Aorta (tissue), 5 donors: ENCODE measurements at regions not wholly inside any gene's neighbourhood (a gene's known extent, or its start where the extent isn't known, plus 50 kb on each side); places are given as distances from the start of the nearest gene placed in this dataset.
"Not testable (repeated sequence)": the region's sequence is repeated elsewhere in the genome, so short reads cannot be mapped to it uniquely, and the experiment has no call there.

Experiments
- ATAC-seq: fragments of 200-7000 bp; cut with Tn5 transposase; one replicate; pipeline ENCODE4 v1.9.1; 2022; ENCODE audit warnings: moderate library complexity; ENCODE audit not compliant: low FRiP score
- DNase-seq, 2 donors: peaks; one replicate each; pipeline ENCODE4 v3.0.0-alpha.2; 2020
- H3K27ac ChIP-seq, 2 donors: one replicate each; pipeline ENCODE4 v1.5.1; 2013; ENCODE audit warnings: low read length in 2 of 2, mild to moderate bottlenecking in 2 of 2, moderate library complexity in 2 of 2, control low read depth in 1 of 2, inconsistent platforms in 1 of 2, low read depth in 1 of 2
- H3K27me3 ChIP-seq, 2 donors: one replicate each; pipeline ENCODE4 v1.6.1; 2013; ENCODE audit warnings: control low read depth in 1 of 2, low read length in 1 of 2, mild to moderate bottlenecking in 1 of 2, moderate library complexity in 1 of 2; ENCODE audit not compliant: insufficient read depth in 2 of 2, control insufficient read depth in 1 of 2
- H3K36me3 ChIP-seq, 2 donors: one replicate each; pipeline ENCODE4 v1.6.1; 2013; ENCODE audit warnings: control low read depth in 1 of 2, low read length in 1 of 2, mild to moderate bottlenecking in 1 of 2; ENCODE audit not compliant: insufficient read depth in 2 of 2, control insufficient read depth in 1 of 2
- H3K4me1 ChIP-seq, 2 donors: one replicate each; pipeline ENCODE4 v1.6.1; 2013; ENCODE audit warnings: low read length in 2 of 2, control low read depth in 1 of 2, mild to moderate bottlenecking in 1 of 2, moderate library complexity in 1 of 2; ENCODE audit not compliant: insufficient read depth in 2 of 2, control insufficient read depth in 1 of 2
- H3K4me3 ChIP-seq, 2 donors: one replicate each; pipeline ENCODE4 v1.5.1; 2013; ENCODE audit warnings: low read length in 2 of 2, control low read depth in 1 of 2, mild to moderate bottlenecking in 1 of 2
- H3K9me3 ChIP-seq: one replicate; pipeline ENCODE4 v1.6.1; 2013; ENCODE audit warnings: mild to moderate bottlenecking, low read length; ENCODE audit not compliant: control insufficient read depth
- WGBS, 2 donors: extraction: QIAGEN DNeasy Blood & Tissue Kit; methylation state at CpG; one replicate each; pipeline ENCODE4 v1.1.7; 2013; 5-methylcytosine and 5-hydroxymethylcytosine counted together
- intact Hi-C, 2 donors: fragments of 100-400 bp; cut with DNase I; formaldehyde crosslinking; loops; one replicate each; pipeline versions ENCODE4 v1.14.2 to v1.15.0; 2022
- donor health status: healthy with polysubstance abuse.
- donor health status: Bipolar disorder and iron deficiency.
- donor health status: DM: no; HTN: no; CAD: no.
- donor health status: DM: no; HTN: no; CAD: no.
- donor health status: DM: yes; HTN: yes; CAD: no.

DNA sequence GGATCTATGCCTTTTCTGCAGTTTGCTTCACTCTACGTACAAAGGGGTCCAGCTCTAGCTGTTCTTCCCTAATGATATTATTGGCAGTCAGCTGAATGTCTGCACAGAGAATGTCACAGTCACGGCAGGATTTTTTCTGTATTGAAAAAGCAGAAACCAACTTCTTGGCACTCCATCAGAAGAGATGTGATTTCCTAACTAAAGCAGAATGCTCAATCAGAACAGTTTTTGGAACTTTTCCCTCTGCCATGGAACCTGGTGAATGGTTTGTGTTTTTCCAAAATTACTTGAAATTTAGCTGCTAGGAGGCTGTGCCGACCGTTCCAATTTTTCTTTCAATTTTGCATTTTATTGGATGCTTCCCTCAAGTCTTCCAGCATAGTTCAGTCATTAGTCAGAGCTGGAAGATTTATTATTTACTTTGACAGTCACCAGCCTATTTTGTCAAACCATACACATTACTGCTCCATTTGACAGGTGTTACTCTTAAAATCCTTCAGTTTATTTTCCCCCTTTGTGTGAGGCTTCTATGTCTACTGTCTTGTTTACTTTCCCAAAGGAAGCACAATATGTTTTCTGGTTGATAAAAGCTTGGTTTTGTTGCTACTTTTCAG lies 259.6 kb upstream of the EPHA7 start:
- H3K4me3 ChIP-seq = no peak overlapping the region
- 12 to 15% methylated on average over 4 of the region's 4 CpGs for WGBS, 2 donors
- intact Hi-C loops = no loop called here
- no peaks in the 10 kb centered on the region for H3K27me3 ChIP-seq
- H3K36me3 ChIP-seq = no peaks in the 10 kb centered on the region
- H3K4me1 ChIP-seq = no peaks in the 10 kb centered on the region
- no peaks in the 10 kb centered on the region for H3K9me3 ChIP-seq
- DNase-seq = no peak
- H3K27ac ChIP-seq = no peak overlapping the region
- ATAC-seq = no peak

DNA sequence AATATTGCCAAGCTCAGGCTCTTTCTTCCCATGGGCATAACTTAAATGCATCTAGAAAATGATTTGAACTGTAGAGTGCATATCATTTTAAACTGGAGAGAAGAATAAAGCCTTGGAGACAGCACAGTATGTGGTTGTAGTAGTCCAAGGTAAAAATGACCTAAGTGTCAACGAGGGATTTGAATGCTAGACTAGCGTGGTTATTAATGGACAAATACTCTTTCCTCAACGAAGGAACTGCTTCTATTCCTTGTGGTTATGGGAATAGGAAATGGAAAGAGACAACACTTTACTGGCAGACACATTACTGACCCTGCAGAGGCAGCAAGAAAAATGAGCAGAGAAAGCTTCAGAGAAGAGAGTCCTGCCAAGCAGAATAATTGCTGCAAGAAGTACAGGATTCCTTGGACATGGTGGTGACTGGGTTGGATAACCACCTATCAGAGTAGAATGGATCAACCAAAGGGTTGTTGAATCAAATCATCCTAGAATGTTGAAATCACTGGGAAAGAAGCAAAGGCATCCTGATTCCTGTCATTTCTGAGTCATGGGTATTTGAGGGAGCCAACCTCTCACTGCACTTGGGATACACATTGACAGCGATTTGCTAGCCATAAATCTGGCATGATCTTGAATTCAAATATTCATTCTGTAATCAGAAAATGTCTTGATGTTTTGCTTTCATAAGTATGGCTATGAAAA lies 258.1 kb upstream of the EPHA7 start:
- no peaks in the 10 kb centered on the region for H3K4me1 ChIP-seq
- no peak overlapping the region for H3K4me3 ChIP-seq
- ATAC-seq (no peak), DNase-seq (no peak)
- WGBS, 2 donors = 28 to 42% methylated on average over 4 of the region's 4 CpGs
- no peaks in the 10 kb centered on the region for H3K36me3 ChIP-seq
- no peaks in the 10 kb centered on the region for H3K27me3 ChIP-seq
- no peak overlapping the region for H3K27ac ChIP-seq
- intact Hi-C loops = no loop called here
- no peaks in the 10 kb centered on the region for H3K9me3 ChIP-seq

DNA sequence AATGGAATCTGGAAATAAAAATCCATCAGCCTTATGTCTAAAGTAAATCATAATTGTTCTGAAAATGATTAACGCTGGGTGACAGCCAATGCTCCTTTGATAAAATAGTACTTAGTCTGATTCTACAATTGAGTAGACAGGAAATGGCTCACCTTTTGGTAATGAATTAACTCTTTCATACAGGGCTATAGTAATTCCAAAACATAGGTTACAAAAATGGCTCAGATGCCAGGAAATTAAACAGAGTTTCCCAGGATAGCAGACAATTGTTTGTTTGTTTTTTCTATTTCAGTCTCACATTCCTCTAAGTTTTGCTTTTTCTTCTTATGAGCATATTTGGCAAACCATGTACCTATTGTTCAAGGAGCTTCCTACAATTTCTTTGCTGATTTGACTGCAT lies 257.2 kb upstream of the EPHA7 start:
- 33 to 48% methylated on average over 1 of the region's 1 CpG for WGBS, 2 donors

DNA sequence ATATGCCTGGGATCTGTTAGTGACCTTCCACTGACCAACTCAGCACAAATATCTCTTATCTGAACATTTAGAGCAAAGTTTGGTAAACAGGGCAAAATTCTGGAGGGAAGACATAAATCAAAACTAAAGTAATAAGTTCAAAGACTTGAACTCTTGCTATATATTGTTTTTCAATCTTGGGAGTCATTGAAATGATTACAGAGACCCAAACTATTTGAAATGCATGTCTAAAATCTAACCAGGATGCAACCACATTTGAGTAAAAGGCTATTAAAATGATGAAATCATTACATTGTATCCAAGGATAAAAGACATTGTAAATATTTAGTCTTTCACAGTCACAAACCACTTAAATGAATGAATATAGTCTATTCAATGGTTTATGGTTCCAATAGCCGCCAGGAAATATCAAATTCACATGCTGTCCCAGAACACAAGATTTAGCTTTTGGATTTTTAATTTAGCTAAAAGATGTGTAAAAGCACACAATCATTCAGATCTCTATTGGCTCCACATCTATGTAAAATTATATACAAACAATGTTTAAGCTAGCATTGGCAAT lies 256.6 kb upstream of the EPHA7 start:
- Histone ChIP-seq H3K27ac (no peak overlapping the region), H3K27me3 (no peaks in the 10 kb centered on the region), H3K4me1 (no peaks in the 10 kb centered on the region), H3K36me3 (no peaks in the 10 kb centered on the region), H3K4me3 (no peak overlapping the region), H3K9me3 (no peaks in the 10 kb centered on the region)
- ATAC-seq (no peak), DNase-seq (no peak)
- WGBS, 2 donors = 79 to 94% methylated on average over 1 of the region's 1 CpG
- intact Hi-C loops = no loop called here

More for the DNA sequence above, 257.2 kb upstream of the EPHA7 start:
- no peak overlapping the region for H3K27ac ChIP-seq
- ATAC-seq = no peak
- no peak overlapping the region for H3K4me3 ChIP-seq
- no peaks in the 10 kb centered on the region for H3K9me3 ChIP-seq
- H3K4me1 ChIP-seq = no peaks in the 10 kb centered on the region
- H3K36me3 ChIP-seq = no peaks in the 10 kb centered on the region
- DNase-seq = no peak
- intact Hi-C loops = no loop called here
- no peaks in the 10 kb centered on the region for H3K27me3 ChIP-seq

DNA sequence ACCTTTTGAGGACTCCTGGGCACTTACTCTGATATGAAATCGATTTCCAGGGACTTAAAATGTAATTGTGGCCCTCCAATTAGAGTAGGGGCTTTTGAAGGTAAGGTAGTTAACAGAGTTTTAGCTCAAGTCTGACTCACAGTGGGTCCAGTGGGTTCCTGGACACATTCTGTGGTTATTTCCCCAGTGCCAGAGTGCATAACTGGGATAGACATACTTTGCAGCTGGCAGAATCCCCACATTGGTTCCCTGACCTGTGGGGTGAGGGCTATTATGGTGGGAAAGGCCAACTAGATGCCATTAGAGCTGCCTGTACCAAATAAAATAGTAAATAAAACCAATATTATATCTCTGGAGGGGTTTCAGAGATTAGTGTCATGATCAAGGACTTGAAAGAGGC lies 243.8 kb upstream of the EPHA7 start:
- no peaks in the 10 kb centered on the region for H3K9me3 ChIP-seq
- intact Hi-C loops = no loop called here
- ATAC-seq (no peak), DNase-seq (no peak)
- no peaks in the 10 kb centered on the region for H3K27me3 ChIP-seq
- no peaks in the 10 kb centered on the region for H3K36me3 ChIP-seq
- H3K4me3 ChIP-seq = no peak overlapping the region
- WGBS, 2 donors = 66 to 67% methylated on average over 1 of the region's 1 CpG
- H3K27ac ChIP-seq = no peak overlapping the region
- H3K4me1 ChIP-seq = no peaks in the 10 kb centered on the region

DNA sequence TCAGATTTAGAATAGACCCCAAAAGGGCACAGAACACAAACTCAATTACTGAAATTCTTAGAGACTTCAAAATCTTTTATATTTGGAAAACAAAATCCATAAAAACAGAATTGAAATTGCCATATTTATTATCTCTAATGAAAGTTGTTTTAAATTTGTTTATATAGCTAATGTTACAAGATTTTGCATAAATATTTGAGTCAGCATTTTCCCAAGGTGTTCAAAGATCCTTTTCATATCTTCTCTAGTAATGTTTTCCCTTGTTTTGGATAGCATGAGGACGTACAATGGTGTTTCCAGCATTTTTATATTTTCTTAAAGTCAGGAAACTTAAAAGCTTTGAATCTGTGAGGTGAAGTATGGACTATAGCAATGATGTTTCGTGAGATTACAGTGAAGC lies 235.2 kb upstream of the EPHA7 start:
- no peak for ATAC-seq
- no peak for DNase-seq
- Histone ChIP-seq H3K36me3 (no peaks in the 10 kb centered on the region), H3K4me1 (no peaks in the 10 kb centered on the region), H3K27me3 (no peaks in the 10 kb centered on the region), H3K9me3 (no peaks in the 10 kb centered on the region), H3K27ac (no peak overlapping the region), H3K4me3 (no peak overlapping the region)
- 79 to 81% methylated on average over 2 of the region's 2 CpGs for WGBS, 2 donors
- intact Hi-C loops = no loop called here

DNA sequence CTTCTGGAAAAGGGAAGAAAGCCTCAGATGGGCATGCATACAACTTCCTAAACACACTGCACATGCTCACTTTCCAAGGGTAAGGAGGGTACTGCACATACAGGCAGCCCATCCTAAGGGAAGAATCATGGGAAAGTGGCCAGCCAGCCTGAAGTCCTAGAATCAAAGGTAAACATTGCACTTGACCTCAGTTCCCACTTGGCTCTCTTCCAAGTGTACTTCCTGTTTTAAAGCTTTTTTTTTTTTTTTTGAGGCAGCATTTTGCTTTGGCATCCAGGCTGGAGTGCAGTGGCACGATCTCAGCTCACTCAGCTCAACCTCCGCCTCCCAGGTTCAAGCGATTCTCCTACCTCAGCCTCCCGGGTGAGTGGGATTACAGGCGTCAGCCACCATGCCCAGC lies 225.3 kb upstream of the EPHA7 start:
- no peak for DNase-seq
- no peak for ATAC-seq
- no peak overlapping the region for H3K27ac ChIP-seq
- H3K4me3 ChIP-seq = no peak overlapping the region
- intact Hi-C loops = no loop called here
- H3K9me3 ChIP-seq = no peaks in the 10 kb centered on the region
- no peaks in the 10 kb centered on the region for H3K36me3 ChIP-seq
- H3K4me1 ChIP-seq = no peaks in the 10 kb centered on the region
- no peaks in the 10 kb centered on the region for H3K27me3 ChIP-seq
- WGBS, 2 donors = 78 to 82% methylated on average over 5 of the region's 5 CpGs

DNA sequence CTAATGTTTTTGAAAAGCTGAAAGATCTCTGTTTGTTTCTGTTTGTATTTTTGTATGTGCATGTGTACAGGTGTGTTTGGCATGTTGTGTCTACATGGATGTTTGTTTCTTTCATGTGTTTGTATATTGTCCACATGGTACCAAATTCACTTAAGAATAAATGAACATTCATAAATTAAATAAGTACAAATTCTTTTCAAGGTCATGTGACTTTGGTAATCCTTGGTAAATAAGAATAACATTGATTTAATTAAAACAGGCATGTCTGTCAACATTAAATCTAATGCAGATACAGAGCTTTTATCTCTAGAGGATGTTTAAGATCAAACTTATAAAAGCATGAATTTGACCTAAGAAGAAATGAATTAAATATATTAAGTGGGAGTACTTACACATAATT lies 219.8 kb upstream of the EPHA7 start:
- Histone ChIP-seq H3K4me3 (no peak overlapping the region), H3K27ac (no peak overlapping the region), H3K4me1 (no peaks in the 10 kb centered on the region), H3K27me3 (no peaks in the 10 kb centered on the region), H3K9me3 (no peaks in the 10 kb centered on the region), H3K36me3 (no peaks in the 10 kb centered on the region)
- DNase-seq (no peak), ATAC-seq (no peak)
- intact Hi-C loops = no loop called here

DNA sequence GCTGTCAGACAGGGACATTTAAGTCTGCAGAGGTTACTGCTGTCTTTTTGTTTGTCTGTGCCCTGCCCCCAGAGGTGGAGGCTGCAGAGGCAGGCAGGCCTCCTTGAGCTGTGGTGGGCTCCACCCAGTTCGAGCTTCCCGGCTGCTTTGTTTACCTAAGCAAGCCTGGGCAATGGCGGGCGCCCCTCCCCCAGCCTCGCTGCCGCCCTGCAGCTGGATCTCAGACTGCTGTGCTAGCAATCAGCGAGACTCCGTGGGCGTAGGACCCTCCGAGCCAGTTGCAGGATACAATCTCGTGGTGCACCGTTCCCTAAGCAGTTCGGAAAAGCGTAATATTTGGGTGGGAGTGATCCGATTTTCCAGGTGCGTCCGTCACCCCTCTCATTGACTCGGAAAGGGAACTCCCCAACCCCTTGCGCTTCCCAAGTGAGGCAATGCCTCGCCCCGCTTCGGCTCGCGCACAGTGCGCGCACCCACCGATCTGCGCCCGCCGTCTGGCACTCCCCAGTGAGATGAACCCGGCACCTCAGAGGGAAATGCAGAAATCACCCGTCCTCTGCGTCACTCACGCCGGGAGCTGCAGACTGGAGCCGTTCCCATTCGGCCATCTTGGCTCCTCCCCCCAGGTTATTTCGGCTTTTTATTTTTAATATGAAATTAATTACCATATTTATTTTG lies 217.8 kb upstream of the EPHA7 start:
- intact Hi-C loops, H3K9me3 ChIP-seq, H3K27me3 ChIP-seq, ATAC-seq, H3K27ac ChIP-seq, H3K4me3 ChIP-seq, H3K4me1 ChIP-seq, H3K36me3 ChIP-seq: not testable (repeated sequence)
- peak in 1 of 2 donors; percentile 39 for DNase-seq
- 91% methylated on average over 37 to 38 of the region's 38 CpGs for WGBS, 2 donors
